ENCODE measurements at regions not wholly inside any gene's neighbourhood (a gene's known extent, or its start where the extent isn't known, plus 50 kb on each side); places are given as distances from the start of the nearest gene placed in this dataset.

DNA sequence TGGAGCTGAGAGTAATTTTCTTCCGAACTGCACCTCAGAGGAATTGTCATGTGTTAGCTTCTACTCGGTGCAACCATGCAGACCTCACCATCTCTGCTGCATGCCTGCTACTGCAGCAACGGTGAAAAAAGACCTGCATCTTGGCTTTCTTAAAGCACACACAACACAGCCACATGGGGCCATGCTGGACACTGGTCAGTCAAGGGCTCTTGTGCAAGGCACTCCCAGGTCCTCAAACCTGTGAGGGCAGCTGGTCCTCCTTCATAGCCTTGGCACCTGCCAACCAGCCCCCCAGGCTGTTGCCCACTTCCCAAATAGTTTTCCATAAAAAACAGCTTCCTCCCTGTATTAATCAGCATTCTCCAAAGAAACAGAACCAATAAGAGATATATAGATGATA is 113.5 kb upstream of the TEX51 start:
- H3K9me2 ChIP-seq (ENCODE audit: insufficient read depth), result no peaks in the 10 kb centered on the region
- CTCF ChIA-PET, result no interaction called here
- peaks cover 73% of the 10 kb centered on the region for H3K27me3 ChIP-seq (ENCODE audit: insufficient read depth, low read depth)
- H3K4me2 ChIP-seq, result no peak overlapping the region
- no peak overlapping the region for H2AFZ ChIP-seq
- H3K4me1 ChIP-seq (replicated peaks; ENCODE audit: insufficient read depth), result no peaks in the 10 kb centered on the region
- intact Hi-C loops (cut with micrococcal nuclease; ENCODE audit: unreplicated experiment), result no loop called here
- DNase-seq, result no peak
- H3K9me3 ChIP-seq (ENCODE audit: insufficient read depth, low read depth), result no peaks in the 10 kb centered on the region
- POLR2A ChIA-PET (ENCODE audit: unreplicated experiment), result interaction anchor here (0.6 kb wide), 1 partner anchor 259 kb away, joined by 7 read pairs; no protein-coding TSS in a partner anchor
- TF ChIP-seq, protein P1, sequence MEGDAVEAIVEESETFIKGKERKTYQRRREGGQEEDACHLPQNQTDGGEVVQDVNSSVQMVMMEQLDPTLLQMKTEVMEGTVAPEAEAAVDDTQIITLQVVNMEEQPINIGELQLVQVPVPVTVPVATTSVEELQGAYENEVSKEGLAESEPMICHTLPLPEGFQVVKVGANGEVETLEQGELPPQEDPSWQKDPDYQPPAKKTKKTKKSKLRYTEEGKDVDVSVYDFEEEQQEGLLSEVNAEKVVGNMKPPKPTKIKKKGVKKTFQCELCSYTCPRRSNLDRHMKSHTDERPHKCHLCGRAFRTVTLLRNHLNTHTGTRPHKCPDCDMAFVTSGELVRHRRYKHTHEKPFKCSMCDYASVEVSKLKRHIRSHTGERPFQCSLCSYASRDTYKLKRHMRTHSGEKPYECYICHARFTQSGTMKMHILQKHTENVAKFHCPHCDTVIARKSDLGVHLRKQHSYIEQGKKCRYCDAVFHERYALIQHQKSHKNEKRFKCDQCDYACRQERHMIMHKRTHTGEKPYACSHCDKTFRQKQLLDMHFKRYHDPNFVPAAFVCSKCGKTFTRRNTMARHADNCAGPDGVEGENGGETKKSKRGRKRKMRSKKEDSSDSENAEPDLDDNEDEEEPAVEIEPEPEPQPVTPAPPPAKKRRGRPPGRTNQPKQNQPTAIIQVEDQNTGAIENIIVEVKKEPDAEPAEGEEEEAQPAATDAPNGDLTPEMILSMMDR (conservative IDR thresholded peaks at IDR 0.05), result no peak
- no peak for TF ChIP-seq EZH2 (IDR thresholded peaks at IDR 0.05; ENCODE audit: low read depth)
- H3K79me2 ChIP-seq (ENCODE audit: low read depth), result no peaks in the 10 kb centered on the region
- no peaks in the 10 kb centered on the region for H4K20me1 ChIP-seq (ENCODE audit: insufficient read depth)
- BruUV-seq (replicated peaks), result no TSS peak
- H3F3A ChIP-seq (ENCODE audit: insufficient read depth, low read depth), result no peaks in the 10 kb centered on the region
- H3K4me3 ChIP-seq, result no peak overlapping the region
- no peaks in the 10 kb centered on the region for H3K36me3 ChIP-seq (ENCODE audit: low read depth)
- no peak overlapping the region for H3K27ac ChIP-seq

DNA sequence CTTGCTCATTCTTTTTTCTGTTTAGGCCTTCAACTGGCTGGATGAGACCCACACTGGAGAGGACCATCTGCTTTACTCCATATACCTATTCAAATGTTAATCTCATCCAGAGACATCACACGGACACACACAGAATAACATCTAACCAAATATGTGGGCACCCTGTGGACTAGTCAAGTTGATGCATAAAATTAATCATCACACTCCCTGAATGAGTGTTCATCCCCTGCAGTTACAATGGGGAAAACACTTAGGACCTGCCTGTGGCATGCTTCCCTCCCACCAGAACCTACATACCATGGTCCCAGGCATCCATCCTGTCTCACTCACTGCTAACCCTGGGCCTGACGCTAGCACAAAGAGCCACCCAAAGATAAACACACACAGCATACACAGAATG is 112.8 kb upstream of the TEX51 start:
- intact Hi-C loops (cut with micrococcal nuclease; ENCODE audit: unreplicated experiment), result no loop called here
- Histone ChIP-seq H2AFZ (no peak overlapping the region), H3K27me3 (ENCODE audit: insufficient read depth, low read depth) (peaks cover 69% of the 10 kb centered on the region), H3K4me1 (replicated peaks; ENCODE audit: insufficient read depth) (no peaks in the 10 kb centered on the region), H3K9me3 (ENCODE audit: insufficient read depth, low read depth) (no peaks in the 10 kb centered on the region), H4K20me1 (ENCODE audit: insufficient read depth) (no peaks in the 10 kb centered on the region), H3F3A (ENCODE audit: insufficient read depth, low read depth) (no peaks in the 10 kb centered on the region), H3K79me2 (ENCODE audit: low read depth) (no peaks in the 10 kb centered on the region), H3K36me3 (ENCODE audit: low read depth) (no peaks in the 10 kb centered on the region), H3K4me3 (no peak overlapping the region), H3K4me2 (no peak overlapping the region), H3K9me2 (ENCODE audit: insufficient read depth) (no peaks in the 10 kb centered on the region), H3K27ac (no peak overlapping the region)
- TF ChIP-seq EZH2 (IDR thresholded peaks at IDR 0.05; ENCODE audit: low read depth), result no peak
- no peak for DNase-seq
- ChIA-PET POLR2A (ENCODE audit: unreplicated experiment) (no interaction called here), CTCF (no interaction called here)
- no TSS peak for BruUV-seq (replicated peaks)

DNA sequence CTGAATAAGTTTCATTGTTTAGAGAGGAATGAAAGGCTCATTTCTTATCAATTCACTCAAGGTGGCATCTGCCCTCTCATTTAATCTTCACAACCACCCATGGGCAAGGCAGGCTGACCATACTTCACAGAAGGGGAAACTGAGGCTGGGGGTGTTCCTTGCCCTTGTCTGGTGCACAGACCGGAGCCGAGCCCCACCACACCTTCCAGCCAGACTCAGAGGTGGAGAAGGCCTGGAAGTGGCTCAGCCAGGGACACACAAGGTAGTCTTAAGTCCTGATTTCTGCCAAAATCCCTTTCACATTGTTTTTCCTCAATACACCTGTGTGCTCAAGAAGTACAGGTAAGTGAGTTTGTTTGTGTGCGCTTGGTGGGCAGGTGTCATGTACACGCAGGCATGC is 111.9 kb upstream of the TEX51 start:
- Histone ChIP-seq H3F3A (ENCODE audit: insufficient read depth, low read depth) (no peaks in the 10 kb centered on the region), H2AFZ (no peak overlapping the region), H3K9me3 (ENCODE audit: insufficient read depth, low read depth) (no peaks in the 10 kb centered on the region), H4K20me1 (ENCODE audit: insufficient read depth) (no peaks in the 10 kb centered on the region), H3K9me2 (ENCODE audit: insufficient read depth) (no peaks in the 10 kb centered on the region), H3K79me2 (ENCODE audit: low read depth) (no peaks in the 10 kb centered on the region), H3K4me2 (no peak overlapping the region), H3K36me3 (ENCODE audit: low read depth) (no peaks in the 10 kb centered on the region), H3K27me3 (ENCODE audit: insufficient read depth, low read depth) (peaks cover 68% of the 10 kb centered on the region), H3K27ac (no peak overlapping the region), H3K4me3 (no peak overlapping the region), H3K4me1 (replicated peaks; ENCODE audit: insufficient read depth) (no peaks in the 10 kb centered on the region)
- POLR2A ChIA-PET (ENCODE audit: unreplicated experiment), result no interaction called here
- CTCF ChIA-PET, result no interaction called here
- TF ChIP-seq EZH2 (IDR thresholded peaks at IDR 0.05; ENCODE audit: low read depth), result no peak
- TF ChIP-seq, protein P1 (conservative IDR thresholded peaks at IDR 0.05), result no peak
- intact Hi-C loops (cut with micrococcal nuclease; ENCODE audit: unreplicated experiment), result no loop called here
- BruUV-seq (replicated peaks), result no TSS peak
- DNase-seq, result no peak

DNA sequence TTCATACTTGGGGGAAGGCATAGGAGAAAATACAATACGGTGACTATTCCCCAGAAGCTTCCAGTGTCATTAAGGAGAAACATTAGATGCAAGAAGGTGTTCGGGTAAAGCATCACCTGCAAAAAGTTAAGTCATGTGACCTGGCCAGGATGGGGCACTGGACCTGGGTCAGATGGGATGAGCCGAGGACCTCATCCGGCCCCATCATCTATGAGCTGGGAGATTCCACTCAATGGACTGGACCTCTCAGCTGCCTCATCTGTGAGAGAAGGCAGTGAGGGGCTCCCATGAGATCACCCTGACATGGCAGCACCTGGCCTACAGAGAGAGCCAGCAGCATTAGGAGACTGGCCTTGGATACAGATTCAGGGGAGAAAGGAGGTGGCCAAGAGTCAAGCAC is 111.4 kb upstream of the TEX51 start:
- ChIA-PET POLR2A (ENCODE audit: unreplicated experiment) (no interaction called here), CTCF (no interaction called here)
- no TSS peak for BruUV-seq (replicated peaks)
- no peaks in the 10 kb centered on the region for H3K4me1 ChIP-seq (replicated peaks; ENCODE audit: insufficient read depth)
- no peaks in the 10 kb centered on the region for H3K36me3 ChIP-seq (ENCODE audit: low read depth)
- H2AFZ ChIP-seq, result no peak overlapping the region
- DNase-seq, result no peak
- no peaks in the 10 kb centered on the region for H3K9me2 ChIP-seq (ENCODE audit: insufficient read depth)
- H3K27me3 ChIP-seq (ENCODE audit: insufficient read depth, low read depth), result peaks cover 68% of the 10 kb centered on the region
- no peaks in the 10 kb centered on the region for H3K9me3 ChIP-seq (ENCODE audit: insufficient read depth, low read depth)
- H3F3A ChIP-seq (ENCODE audit: insufficient read depth, low read depth), result no peaks in the 10 kb centered on the region
- H3K4me3 ChIP-seq, result no peak overlapping the region
- TF ChIP-seq, protein P1 (conservative IDR thresholded peaks at IDR 0.05), result no peak
- no peak for TF ChIP-seq EZH2 (IDR thresholded peaks at IDR 0.05; ENCODE audit: low read depth)
- H3K4me2 ChIP-seq, result no peak overlapping the region
- intact Hi-C loops (cut with micrococcal nuclease; ENCODE audit: unreplicated experiment), result no loop called here
- H3K79me2 ChIP-seq (ENCODE audit: low read depth), result no peaks in the 10 kb centered on the region
- H3K27ac ChIP-seq, result no peak overlapping the region
- no peaks in the 10 kb centered on the region for H4K20me1 ChIP-seq (ENCODE audit: insufficient read depth)

Data from PC-9 (cell line).